IPS DF 4.7 (cell line): ENCODE measurements at regions not wholly inside any gene's neighbourhood (a gene's known extent, or its start where the extent isn't known, plus 50 kb on each side); places are given as distances from the start of the nearest gene placed in this dataset.
"Not testable (repeated sequence)": the region's sequence is repeated elsewhere in the genome, so short reads cannot be mapped to it uniquely, and the experiment has no call there.

ENCODE experiments used
- DNase-seq: peaks from one replicate; pipeline ENCODE4 v3.0.0-alpha.2; 2013; ENCODE audit warnings: low spot score; ENCODE audit errors: extremely low read depth

DNA sequence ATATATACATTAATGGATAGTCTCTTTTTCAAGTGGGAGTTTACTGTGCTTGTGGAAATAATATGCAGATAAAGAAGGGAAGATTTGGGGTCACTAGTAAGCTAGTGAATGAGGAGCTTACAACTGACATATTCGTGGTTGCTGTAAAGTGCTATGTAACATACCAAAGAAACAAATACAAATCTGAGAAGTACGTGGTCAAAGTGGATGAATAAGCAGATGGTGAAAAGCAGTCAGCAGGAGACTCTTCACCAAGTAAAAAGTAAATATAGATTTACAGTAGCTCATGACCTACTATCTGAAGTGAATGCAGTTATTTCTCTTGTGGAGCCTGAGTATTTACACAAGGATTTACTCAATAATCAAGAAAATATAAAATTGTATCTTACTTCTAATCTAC is 136.6 kb upstream of the ELAC2 start:
- no peak for DNase-seq

DNA sequence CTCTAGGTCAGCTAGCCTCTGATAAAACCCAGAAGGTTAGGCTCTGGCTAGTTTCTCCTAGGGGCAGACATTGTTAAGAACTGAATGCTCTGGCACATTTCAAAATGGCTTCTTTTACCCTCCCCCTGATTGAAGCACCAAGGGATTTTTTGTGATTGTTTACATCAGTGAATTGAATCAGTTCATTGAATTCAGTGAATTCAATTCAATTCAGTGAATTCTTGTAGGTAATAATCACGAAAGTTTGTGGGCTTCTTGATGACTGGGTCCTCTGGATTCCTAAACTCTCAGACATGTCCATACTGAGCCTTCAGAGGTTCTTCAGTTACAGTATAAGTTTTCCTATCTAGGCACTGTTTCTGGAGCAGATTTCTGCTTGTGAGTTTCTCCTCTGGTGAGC is 135.2 kb upstream of the ELAC2 start:
- no peak for DNase-seq

DNA sequence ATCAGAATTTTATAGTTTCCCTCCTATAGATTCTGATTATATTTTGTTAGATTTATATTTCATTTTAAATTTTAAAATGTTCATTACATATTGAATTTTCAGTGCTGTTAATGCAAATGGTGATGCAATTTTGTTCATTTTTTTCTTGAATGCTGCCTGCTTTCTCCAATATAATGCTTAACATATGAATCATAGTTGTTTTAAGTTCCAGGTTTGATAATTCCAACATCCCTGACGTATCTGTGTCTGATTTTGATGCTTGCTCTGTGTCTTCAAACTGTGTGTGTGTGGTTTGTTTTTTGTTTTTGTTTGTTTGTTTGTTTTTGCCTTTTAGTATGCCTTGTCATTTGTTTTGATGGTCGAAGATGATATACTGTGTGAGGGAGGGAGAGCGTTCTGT is 134.7 kb upstream of the ELAC2 start:
- no peak for DNase-seq

DNA sequence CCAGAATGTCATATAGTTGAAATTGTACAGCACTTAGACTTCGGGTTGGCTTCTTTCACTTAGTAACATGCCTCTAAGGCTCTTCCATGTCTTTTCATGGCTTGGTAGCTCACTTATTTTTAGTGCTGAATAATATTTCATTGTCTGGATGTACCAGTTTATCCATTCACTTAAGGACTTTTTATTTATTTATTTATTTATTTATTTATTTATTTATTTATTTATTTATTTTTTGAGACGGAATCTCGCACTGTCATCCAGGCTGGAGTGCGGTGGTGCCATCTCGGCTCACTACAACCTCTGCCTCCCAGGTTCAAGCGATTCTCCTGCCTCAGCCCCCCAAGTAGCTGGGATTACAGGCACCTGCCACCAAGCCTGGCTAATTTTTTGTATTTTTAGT is 132.9 kb upstream of the ELAC2 start:
- not testable (repeated sequence) for DNase-seq

DNA sequence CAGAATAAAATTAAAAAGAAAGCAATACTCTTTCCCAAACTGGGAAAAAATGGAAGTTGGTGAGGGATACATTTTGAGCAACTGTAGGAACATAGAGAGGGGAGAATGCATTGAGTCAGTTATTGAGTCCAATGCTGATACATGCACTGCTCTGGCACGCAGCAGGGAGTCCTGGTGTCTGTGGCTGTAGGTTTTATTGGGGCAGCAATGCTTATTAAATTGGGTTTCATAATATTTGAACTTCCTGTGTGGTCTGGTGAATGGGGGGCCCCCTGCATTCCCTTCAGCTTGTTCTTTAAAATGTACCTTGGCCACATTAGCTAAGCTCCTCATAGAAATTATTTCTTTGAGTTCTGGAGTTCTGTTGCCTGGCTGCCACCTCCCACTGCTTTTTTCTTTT is 125.2 kb upstream of the ELAC2 start:
- DNase-seq: no peak

DNA sequence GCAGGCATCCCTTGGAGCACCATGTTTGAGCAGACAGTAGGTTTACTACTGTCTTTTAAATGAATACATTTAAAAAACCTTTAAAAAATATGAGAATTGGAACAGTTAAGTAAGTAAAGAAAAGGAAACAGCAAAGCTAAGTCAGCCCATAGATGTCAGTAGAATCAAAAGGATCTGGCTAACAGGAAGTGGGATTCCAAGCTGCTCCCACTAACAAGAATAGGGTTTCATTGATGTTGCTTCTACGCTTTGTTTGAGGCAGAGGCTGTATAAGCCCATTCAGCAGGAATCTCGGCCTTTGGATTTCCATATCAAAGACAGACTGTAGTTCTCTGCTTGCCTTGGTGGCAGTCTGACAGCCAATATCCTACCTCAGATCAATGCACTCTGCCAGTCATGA is 122.9 kb upstream of the ELAC2 start:
- DNase-seq: peak; percentile 84

DNA sequence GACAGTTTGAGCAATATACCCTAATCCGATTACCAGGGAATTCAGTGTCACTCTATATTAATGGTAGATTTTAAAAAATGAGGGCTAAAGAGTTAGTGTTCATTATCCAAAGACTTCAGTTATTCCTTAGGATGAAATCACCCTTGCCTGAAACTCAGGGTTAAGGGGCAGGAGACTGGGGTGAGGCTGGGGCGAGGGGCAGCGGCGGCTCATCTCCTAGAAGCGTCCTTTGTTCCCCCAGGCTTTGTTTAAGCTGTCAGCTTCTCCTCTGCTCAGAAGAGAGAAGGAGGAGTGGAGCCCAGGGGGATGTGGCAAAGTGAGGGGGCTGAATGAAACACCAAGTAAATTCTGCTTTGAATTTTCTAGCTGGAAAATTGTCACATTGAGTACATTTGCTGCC is 117.7 kb upstream of the ELAC2 start:
- no peak for DNase-seq

DNA sequence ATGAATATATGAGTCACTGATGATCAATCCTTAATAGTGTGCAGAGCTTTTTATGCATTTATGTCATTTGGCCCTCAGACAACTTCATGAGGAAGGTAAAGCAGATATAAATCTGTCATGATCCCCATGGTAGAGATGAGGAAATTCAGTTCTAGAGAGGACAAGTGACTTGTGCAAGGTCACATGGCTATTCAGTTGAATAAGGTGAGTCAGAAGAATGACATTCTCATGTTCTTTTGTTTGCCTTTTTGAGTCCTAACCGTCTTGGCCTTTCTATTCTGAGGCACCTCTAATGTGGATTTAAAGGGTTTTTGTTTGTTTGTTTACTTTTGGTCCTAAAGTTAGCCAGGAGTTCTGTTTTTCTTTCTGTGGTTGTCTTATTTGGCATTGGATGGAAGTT is 116.2 kb upstream of the ELAC2 start:
- DNase-seq: no peak

DNA sequence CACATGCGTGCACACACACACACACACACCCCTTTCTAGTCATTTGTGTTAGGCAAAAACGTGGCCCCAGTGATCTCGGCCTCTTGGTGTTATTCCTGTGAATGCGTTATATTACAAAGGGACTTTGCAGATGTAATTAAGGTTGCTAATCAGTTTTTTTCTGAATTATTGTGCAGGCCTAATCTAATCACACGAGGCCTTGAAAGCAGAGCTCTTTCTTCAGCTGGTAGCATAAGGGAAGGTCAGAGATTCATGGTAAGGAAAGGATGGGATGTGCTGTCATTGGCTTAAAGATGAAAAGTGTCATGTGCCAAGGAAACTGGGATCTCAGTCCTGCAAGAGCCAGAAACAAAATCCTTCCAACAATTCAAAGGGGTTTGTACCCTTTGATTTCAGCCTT is 113.4 kb upstream of the ELAC2 start:
- no peak for DNase-seq

DNA sequence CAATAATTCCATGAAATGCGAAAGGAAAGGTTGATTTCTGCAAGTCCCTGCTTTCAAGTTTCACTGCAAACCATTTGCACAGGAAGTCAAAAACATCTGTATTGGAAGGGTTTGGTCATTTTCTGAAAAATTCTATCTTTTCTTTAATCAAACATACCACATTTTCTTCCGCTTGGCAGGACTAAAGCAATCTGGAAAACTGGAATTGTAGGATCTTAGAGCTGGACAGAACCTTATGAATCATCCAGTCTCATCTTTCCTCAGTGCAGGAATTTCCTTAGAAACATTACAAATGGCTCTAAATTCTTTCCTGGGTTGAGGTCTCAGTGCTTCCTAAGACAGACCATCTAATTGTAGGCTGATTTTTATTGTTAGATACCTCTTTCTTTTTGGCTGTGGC is 111.5 kb upstream of the ELAC2 start:
- DNase-seq: no peak

DNA sequence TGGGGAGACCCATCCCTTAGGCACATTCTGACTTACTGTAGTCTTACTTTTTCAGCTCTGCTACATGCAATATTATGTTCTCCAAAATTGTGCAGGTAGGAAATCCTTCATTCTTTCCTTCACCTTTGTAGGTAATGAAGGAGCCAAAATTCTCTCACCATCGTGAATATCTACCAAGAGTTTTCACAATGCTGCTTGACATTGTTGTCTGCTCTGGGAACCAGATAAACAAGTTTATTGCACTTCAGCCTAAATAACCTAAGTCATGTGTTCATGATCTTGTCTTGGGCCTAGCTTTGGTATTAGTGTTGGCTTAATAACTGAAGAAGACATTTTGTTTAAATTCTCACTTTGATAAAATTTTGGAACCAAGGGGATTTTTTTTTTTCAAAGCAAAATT is 110.8 kb upstream of the ELAC2 start:
- no peak for DNase-seq

DNA sequence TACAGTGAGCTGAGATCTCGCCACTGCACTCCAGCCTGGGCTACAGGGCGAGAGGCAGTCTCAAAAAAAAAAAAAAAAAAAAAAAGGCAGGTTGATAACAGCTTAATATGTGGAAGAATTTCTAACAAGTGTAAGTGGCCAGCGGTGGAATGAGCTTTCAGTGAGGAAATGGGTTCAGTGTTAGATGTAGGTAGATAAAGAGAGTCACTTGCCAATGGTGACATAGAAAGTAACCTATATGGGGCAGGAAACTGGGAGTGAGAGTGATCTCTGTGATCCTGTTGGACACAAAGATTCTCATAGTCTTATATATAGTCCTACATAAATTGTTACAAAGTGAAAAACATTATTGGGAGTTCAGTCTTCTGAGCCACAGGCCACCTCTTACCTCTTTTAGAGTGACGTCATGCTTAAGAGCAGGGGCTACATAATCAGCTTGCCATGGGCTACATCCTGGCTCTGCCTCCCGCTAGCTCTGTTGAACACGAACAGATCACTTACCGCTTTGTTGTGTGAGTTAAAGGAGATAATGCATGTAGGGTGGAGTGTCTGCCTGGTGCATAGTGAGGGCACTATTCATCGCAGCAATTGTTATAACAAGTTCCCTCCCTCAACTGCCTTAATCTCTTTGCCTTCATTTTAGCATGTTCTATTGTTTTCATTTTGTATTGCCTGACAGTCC is 110.2 kb upstream of the ELAC2 start:
- DNase-seq: no peak

DNA sequence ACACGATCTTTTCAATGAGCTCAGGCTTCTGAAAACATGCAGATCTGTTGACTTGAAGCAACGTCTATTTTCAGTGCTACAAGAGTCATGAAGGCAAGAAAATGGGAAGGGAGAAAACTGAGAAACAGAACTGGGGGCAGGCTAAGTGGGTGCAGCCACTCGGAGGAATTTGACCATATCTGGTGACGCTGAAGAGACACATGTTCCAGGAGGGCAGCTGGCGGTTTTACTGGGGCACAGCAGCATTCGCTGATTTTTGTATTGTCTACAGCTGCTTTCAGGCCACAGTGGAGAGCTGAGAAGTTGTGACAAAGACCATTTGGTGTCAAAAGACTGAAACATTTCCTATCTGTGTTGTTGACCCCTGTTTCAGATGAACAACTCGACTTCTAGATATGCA is 103.0 kb upstream of the ELAC2 start:
- no peak for DNase-seq

DNA sequence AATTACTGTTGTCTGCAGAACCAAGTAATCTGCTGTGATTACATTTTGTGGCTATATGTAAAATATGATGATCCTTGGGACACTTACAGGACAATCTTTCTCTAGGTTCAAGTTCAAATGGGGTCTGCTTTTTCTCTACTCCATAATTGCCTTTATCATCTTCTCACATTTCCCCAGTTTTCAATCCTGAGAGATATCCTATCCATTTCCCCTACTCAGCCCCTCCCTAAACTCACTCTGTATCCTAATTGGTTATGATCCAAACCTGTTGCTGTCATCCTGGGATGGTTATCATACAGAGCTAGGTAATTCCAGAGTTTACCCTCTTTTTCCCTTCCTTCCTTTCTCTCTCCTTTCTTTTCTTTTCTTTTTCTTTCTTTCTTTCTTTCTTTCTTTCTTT is 100.5 kb upstream of the ELAC2 start:
- DNase-seq: no peak

DNA sequence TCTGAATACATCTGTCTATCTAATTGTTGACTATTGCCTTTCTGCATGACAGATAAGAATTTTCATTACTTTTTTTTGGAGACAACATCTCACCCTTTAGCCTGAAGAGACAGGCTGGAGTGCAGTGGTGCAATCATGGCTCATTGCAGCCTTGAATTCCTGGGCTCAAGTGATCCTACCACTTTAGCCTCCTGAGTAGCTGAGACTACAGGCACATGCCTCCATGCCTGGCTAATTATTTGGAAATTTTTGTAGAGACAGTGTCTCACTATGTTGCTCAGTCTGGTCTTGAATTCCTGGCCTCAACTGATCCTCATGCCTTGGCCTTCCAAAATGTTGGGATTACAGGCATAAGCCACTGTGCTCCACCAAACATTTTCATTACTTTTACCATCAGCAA is 99.8 kb upstream of the ELAC2 start:
- no peak for DNase-seq

DNA sequence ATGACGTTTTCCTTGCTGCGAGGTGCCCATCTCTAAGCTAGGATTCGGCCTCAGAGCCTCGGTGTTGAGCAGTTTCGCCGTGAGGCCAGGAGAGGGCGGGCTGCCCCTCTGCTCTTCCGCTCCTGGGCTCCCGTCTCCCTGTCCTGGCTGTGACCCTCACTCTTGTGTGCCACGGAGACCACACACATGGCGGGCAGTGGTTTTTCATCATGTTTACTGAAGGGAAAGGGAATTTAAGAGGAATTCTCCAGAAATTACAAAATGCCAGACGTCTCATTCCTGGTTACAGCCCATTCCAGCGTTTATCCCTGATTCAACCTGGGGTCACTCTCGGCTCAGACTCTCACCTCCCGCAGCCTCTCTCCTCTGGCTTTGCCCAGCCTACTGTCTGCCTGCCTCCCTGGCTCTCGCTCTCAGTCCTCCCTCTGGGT is 96.8 kb upstream of the ELAC2 start:
- peak; percentile 25 for DNase-seq

DNA sequence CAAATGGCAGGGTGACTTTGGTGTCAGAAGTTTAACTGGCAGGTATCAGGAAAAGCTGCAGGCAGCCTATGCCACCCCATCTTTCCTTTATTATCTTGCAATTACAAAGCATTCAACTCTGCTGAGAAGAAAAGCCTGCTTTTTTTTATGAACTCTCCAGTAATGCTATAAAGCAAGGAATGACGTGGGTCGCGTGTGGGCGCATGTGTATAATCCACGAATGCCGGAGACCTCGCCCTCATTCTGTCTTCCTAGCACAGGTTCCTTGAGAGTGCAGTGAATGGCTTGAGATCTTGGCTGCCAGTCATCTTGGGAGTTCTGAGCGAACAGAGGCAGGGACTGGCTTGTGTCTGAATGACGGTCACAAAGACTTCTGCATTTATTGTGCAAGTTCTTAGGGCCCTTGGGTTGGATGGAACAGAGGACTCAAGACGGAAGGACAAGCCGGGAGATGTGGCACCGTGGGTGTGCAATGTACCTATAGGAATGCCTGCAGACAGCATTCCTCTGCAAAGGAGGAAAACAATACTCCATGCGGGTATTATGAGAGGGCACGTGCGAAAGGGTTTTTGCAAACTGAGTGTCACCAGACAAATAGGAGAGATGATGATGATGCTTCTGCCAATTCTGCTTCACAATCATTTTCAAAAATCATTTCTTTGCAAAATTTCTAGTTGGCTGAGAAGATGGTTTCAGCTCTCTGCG is 96.1 kb upstream of the ELAC2 start:
- no peak for DNase-seq

DNA sequence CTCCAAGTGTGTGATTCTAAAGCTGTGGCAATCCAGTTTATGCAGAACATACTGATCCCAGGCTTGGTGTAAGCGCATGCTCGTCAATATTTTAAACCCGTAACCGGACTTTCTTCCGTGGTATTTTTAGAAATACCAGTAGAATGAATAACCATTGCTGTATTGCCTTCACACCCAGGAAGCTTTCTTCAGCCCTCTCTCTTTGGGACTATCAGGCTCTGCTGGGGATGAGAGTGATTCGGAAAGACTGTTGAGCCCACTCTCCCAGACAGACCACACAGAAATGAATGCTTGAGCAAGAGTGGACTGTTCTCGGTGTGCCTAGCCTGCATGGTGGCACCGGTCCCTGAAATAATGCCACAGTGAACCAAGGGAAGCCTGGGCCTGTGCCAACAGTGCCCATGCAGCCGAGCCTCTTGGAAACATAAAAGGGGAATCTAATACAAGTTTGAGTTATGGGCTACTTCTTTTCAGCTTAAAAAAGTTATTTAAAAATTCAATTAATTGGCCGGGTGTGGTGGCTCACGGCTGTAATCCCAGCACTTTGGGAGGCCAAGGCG is 89.9 kb upstream of the ELAC2 start:
- DNase-seq: no peak

DNA sequence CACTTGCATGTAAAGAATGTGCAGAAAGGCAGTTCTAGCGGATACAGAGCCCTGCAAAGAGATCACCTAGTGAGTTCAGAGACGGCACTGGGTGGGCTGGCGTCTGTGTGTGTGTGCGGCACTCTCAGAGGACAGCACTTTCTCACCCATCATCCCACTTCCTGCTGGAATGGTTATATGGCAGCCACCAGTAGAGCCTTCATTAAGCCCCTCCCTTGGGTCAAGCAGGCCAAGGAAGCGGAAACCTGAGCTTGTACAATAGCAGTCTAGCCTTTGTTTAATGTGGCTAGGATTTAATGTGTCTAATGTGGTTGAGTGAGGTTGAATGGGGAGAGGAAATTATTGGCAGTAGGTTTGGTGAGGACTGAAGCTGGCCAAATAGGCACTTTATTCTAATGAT is 88.3 kb upstream of the ELAC2 start:
- DNase-seq: no peak

DNA sequence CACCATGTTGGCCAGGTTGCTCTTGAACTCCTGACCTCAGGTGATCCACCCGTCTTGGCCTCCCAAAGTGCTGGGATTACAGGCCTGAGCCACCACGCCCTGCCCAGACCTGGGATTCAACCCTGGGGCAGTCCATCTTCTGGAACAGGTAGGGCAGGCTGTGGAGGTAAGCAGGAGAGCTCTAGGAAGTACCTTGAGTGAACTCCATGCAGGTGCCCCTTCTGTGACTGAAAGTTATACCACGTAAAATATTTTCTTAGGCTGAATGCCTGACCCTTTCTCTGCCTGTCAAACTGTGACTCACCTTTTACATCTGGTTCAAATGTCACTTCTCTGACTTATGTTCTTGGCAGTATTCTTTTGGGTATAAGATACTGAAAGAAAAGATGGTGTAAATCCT is 86.7 kb upstream of the ELAC2 start:
- no peak for DNase-seq

DNA sequence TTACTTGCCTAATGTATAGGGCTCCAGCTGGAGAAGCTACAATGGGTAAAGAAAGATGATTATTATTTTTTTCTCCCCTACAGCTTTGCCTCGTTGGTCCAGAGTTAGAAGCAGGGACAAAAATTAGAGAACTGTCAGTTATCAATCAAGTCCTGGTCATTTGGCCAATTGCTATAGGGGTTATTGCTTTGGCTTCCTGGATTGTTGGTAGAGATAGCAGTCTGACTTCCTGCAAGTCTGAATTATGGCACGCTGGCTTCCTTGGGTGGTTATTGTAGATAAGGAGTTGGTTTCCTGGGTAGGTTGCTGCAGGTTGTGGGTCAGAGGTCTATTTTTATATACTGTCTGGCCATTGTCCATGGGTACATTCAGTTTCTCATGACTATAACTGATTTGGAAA is 84.7 kb upstream of the ELAC2 start:
- DNase-seq: no peak

DNA sequence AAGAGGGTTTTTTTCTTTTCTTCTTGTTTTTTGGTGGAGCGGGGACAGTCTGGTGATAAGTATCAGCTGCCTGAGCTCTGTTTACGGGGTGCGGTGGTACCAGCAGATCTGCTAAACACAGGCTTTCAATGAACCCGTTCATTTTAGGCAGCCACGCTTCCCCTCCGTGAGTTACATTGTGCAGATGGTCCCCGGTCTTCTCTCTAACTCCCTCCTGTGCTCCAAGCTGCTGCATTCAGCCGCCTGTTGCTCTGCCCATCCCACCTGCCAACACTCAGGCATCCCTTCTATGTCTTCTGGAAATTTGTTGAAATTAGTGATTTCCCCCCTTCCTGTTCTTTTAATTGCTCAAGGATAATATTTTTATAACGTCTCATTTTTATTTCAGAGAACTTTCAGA is 82.1 kb upstream of the ELAC2 start:
- DNase-seq: no peak

DNA sequence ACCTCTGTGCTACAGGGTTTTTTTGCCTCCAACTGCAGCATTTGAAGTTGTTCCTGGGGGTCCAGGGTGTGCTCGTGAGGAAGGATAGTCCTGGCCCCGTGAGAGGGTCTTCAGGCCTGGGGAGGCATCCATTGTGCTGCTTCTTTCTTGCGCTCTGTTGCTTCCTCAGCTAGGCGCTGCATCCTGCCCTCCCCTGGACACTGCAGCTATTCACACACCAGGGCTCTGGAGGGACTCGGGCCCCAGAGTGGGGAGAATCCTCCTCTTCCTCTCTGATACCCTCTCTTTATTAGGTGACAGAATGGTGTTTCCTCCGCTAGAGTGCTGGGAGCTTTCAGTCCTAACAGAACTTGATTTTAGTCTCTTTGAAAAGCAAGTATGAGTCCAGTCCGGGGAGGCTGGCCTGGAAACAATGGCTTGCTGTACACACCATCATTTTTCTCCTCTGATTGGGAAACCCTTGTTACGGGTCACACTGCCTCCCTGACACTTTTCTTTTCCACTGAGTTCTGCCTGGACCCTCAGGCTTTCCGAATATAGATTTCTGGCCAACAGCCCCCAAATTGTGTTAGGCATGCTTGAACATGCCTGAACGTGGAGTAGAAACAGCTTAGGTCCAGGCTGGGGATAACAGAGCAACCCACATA is 81.4 kb upstream of the ELAC2 start:
- DNase-seq: no peak
